BLaER1 (cell line): ENCODE measurements at regions not wholly inside any gene's neighbourhood (a gene's known extent, or its start where the extent isn't known, plus 50 kb on each side); places are given as distances from the start of the nearest gene placed in this dataset.

Experiments
- H3K27ac ChIP-seq: shearing (Covaris generic); formaldehyde crosslinking; 2 replicates; pipeline ENCODE4 v1.8.1; 2022
- H3K27me3 ChIP-seq: shearing (Covaris generic); formaldehyde crosslinking; 2 replicates; pipeline ENCODE4 v1.8.1; 2022
- H3K36me3 ChIP-seq: shearing (Covaris generic); formaldehyde crosslinking; 2 replicates; pipeline ENCODE4 v1.8.1; 2022
- H3K4me1 ChIP-seq: shearing (Covaris generic); formaldehyde crosslinking; 2 replicates; pipeline ENCODE4 v1.8.1; 2022
- H3K4me2 ChIP-seq: shearing (Covaris generic); formaldehyde crosslinking; 2 replicates; pipeline ENCODE4 v1.8.1; 2022
- H3K4me3 ChIP-seq: shearing (Covaris generic); formaldehyde crosslinking; 2 replicates; pipeline ENCODE4 v1.8.1; 2022
- H3K9ac ChIP-seq: shearing (Covaris generic); formaldehyde crosslinking; 2 replicates; pipeline ENCODE4 v1.8.1; 2022
- H3K9me3 ChIP-seq: shearing (Covaris generic); formaldehyde crosslinking; 2 replicates; pipeline ENCODE4 v1.8.1; 2022
- H4K20me1 ChIP-seq: shearing (Covaris generic); formaldehyde crosslinking; 2 replicates; pipeline ENCODE4 v1.8.1; 2022
- Cebpa-rat ChIP-seq: shearing (Covaris generic); IDR thresholded peaks from 2 replicates; pipeline ENCODE4 v1.8.1; 2022

DNA sequence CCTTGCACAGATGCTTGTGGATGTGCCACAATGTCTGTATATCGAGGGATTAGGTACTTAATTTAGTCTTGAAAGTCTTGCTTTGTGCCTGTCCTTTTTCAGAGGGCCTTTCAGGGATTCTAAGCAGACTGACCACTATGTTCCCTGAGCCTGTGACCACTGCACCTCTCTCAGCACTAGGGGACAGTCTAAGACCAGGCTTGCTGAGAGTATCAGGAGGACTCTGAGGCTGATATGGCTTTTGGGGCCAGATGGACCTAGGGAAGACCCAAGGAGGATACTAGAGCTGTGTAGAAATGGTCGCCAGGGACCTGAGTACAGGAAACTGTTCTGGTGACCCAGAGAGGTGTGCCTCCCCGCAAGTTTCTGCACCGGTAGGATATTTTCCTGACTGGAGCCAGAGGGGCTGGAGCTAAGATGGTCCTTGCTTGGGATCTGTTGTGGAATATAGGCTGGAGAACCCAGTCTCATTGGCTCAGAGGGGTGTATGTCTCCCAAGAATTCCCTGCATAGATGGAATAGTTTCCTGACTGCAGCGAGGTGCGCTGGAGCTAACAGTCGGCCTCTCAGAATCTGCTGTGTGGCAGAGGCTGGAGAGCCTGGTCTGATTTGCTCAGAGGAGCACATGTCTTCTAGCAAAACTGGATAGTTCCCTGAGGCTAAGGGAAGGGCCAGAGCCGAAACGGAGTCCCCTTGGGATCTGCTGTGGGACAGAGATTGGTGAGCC is 213.2 kb upstream of the DCBLD2 start:
- H3K27me3 ChIP-seq: no peaks in the 10 kb centered on the region
- H3K27ac ChIP-seq: no peak overlapping the region
- no peak overlapping the region for H3K4me3 ChIP-seq
- H3K4me1 ChIP-seq: no peaks in the 10 kb centered on the region
- TF ChIP-seq Cebpa-rat: no peak
- H3K9me3 ChIP-seq: no peaks in the 10 kb centered on the region
- no peak overlapping the region for H3K4me2 ChIP-seq
- H3K9ac ChIP-seq: no peak overlapping the region
- H3K36me3 ChIP-seq: no peaks in the 10 kb centered on the region
- H4K20me1 ChIP-seq: no peaks in the 10 kb centered on the region

DNA sequence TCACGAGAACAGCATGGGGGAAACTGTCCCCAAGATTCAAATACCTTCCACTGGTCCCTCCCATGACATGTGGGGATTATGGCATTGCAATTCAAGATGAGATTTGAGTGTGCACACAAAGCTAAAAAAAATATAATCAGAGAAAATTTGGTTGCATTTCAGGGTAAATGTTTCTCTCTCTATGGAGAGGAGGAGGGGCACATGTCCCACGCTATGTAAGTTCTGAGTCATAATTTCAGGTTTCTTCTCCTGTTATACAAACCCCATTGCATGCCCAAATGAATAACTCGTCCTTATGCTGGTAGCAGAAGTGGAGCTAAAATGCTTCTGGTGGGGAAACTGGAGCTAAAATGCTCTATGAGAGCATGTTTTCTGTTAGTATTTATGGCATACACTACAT is 209.7 kb upstream of the DCBLD2 start:
- H3K4me3 ChIP-seq: no peak overlapping the region
- no peaks in the 10 kb centered on the region for H3K27me3 ChIP-seq
- no peak for TF ChIP-seq Cebpa-rat
- no peak overlapping the region for H3K9ac ChIP-seq
- H3K4me1 ChIP-seq: peaks cover 10% of the 10 kb centered on the region
- H4K20me1 ChIP-seq: no peaks in the 10 kb centered on the region
- H3K4me2 ChIP-seq: no peak overlapping the region
- no peaks in the 10 kb centered on the region for H3K9me3 ChIP-seq
- H3K27ac ChIP-seq: no peak overlapping the region
- no peaks in the 10 kb centered on the region for H3K36me3 ChIP-seq

DNA sequence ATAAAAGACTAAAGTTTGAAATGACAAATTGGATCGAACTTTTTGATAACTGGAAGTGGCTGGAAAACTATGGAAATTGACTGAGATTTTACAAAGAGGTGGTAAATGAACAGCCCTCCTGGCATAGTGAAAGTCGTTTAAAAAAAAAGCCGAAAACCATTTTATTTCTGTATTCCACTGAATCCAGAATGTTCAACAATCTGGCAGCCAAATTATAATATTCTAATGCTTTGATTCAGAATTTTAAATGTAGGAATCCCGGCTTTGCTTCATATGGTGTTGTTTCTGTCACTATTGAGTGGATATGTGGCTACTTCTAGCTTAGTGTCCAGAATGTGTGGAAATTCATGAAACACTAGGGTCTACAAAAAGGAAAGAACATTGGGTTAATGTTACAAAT is 208.9 kb upstream of the DCBLD2 start:
- no peaks in the 10 kb centered on the region for H3K9me3 ChIP-seq
- no peaks in the 10 kb centered on the region for H4K20me1 ChIP-seq
- no peak overlapping the region for H3K4me2 ChIP-seq
- no peak overlapping the region for H3K4me3 ChIP-seq
- H3K9ac ChIP-seq: no peak overlapping the region
- H3K36me3 ChIP-seq: no peaks in the 10 kb centered on the region
- H3K27me3 ChIP-seq: no peaks in the 10 kb centered on the region
- no peak overlapping the region for H3K27ac ChIP-seq
- no peak for TF ChIP-seq Cebpa-rat
- H3K4me1 ChIP-seq: peaks cover 10% of the 10 kb centered on the region

DNA sequence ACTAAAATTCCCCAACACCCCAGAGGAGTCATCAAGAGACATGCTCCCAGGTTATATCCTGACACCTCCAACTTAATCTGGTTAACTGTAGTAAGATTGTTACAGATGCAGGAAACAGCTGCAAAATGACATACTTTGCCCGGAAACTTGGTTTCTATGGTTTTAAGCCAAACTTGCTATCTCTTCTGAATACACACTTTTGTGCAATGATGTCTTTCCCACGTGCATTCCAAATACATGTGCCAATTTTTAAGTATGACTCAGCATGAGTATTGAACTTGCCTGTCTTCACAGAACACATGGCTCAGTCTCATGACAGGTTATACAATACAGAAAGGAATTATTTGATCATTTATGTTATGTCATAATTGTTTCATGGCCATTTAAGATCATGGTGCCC is 207.0 kb upstream of the DCBLD2 start:
- no peak overlapping the region for H3K9ac ChIP-seq
- peaks cover 10% of the 10 kb centered on the region for H3K4me1 ChIP-seq
- no peak overlapping the region for H3K4me3 ChIP-seq
- H3K27me3 ChIP-seq: no peaks in the 10 kb centered on the region
- H3K36me3 ChIP-seq: no peaks in the 10 kb centered on the region
- TF ChIP-seq Cebpa-rat: no peak
- no peaks in the 10 kb centered on the region for H4K20me1 ChIP-seq
- no peaks in the 10 kb centered on the region for H3K9me3 ChIP-seq
- peak overlapping the region; percentile 24 for H3K4me2 ChIP-seq
- H3K27ac ChIP-seq: no peak overlapping the region

DNA sequence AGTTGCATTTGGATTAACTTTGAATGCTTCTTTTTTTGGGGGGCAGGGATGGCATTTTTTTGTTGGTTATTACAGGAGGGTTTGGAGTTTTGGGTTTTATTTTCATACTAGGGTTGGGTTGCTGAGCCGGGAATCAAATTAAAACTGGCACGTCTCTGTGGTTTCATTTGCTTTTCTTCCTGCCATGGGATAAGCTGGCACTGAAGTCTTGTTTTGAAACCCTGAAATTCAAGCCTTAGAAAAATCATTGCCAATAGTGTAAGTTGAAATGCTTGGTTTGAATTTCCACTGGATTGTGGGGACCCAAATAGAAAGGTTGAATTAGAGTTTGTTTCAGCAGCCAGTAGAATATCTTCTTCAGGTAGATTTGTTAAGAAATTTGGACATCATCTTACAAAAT is 193.1 kb upstream of the DCBLD2 start:
- H4K20me1 ChIP-seq: no peaks in the 10 kb centered on the region
- no peaks in the 10 kb centered on the region for H3K36me3 ChIP-seq
- no peaks in the 10 kb centered on the region for H3K9me3 ChIP-seq
- no peaks in the 10 kb centered on the region for H3K27me3 ChIP-seq
- no peaks in the 10 kb centered on the region for H3K4me1 ChIP-seq
- no peak overlapping the region for H3K9ac ChIP-seq
- H3K4me2 ChIP-seq: no peak overlapping the region
- no peak overlapping the region for H3K4me3 ChIP-seq
- H3K27ac ChIP-seq: no peak overlapping the region
- no peak for TF ChIP-seq Cebpa-rat

DNA sequence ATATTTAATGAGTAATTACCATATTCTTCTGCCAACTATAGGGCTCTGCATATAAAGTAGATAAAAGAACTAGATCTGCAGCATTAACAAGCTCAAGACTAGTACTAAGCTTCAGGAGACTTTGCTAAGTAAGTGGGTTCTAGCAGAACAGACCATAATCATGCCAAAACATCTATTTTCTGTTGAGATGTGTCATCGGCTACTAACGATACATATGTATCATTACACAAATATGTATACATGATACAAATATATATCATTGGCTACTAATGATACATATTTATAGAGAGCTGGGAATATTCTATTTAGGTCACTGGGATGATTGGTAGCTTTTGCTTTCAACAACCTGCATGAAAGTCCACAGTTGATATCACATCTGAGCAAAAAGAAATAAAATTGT is 185.8 kb upstream of the DCBLD2 start:
- no peak overlapping the region for H3K4me3 ChIP-seq

DNA sequence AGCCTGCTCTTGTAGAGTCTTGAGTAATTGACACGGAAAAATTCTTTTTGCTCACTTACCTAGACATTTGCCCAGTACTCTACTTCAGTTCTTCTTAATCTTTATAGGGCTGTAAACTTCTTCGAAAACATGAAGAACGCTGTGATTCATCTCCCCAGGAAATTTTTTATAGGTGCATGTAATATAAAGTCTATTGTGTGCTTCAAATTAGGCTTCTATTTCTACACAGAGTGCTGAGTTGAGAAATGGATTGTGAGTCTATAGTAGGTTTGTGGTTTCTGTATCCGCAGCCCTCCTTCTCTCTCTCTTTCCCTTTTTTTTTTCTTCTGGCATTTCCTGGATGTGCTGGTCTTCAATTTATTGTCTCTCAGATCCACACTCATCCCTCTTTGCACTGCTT is 183.3 kb upstream of the DCBLD2 start:
- no peak overlapping the region for H3K4me3 ChIP-seq
- no peaks in the 10 kb centered on the region for H3K36me3 ChIP-seq
- no peaks in the 10 kb centered on the region for H3K9me3 ChIP-seq
- H3K4me1 ChIP-seq: no peaks in the 10 kb centered on the region
- H3K4me2 ChIP-seq: no peak overlapping the region
- no peak overlapping the region for H3K27ac ChIP-seq
- no peaks in the 10 kb centered on the region for H3K27me3 ChIP-seq
- no peaks in the 10 kb centered on the region for H4K20me1 ChIP-seq
- no peak overlapping the region for H3K9ac ChIP-seq
- no peak for TF ChIP-seq Cebpa-rat

More for the DNA sequence above, 185.8 kb upstream of the DCBLD2 start:
- no peak for TF ChIP-seq Cebpa-rat
- no peaks in the 10 kb centered on the region for H3K27me3 ChIP-seq
- no peaks in the 10 kb centered on the region for H4K20me1 ChIP-seq
- H3K4me2 ChIP-seq: no peak overlapping the region
- H3K9me3 ChIP-seq: no peaks in the 10 kb centered on the region
- no peaks in the 10 kb centered on the region for H3K36me3 ChIP-seq
- no peaks in the 10 kb centered on the region for H3K4me1 ChIP-seq
- H3K9ac ChIP-seq: no peak overlapping the region
- no peak overlapping the region for H3K27ac ChIP-seq

DNA sequence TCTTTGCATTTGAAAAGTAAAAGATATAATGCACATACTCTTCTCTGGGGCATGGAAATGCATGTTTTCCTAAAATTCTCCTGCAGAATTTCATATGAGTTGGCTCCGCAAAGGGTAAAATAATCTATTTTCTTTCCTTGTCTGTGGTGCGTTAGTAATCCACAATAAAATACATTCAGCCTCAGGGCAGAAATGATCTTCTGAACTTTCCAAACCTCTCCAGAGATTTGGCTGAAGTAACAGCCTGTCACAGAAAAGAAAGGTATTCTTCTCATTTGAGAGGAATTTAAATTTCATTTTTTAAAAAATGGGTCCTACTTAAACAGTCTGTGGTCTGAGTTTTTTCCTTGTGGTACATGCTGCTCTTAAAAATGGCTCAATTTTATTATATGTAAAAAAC is 182.7 kb upstream of the DCBLD2 start:
- no peak overlapping the region for H3K4me2 ChIP-seq
- no peaks in the 10 kb centered on the region for H3K36me3 ChIP-seq
- no peaks in the 10 kb centered on the region for H3K9me3 ChIP-seq
- no peak overlapping the region for H3K27ac ChIP-seq
- no peaks in the 10 kb centered on the region for H4K20me1 ChIP-seq
- no peak overlapping the region for H3K9ac ChIP-seq
- H3K4me1 ChIP-seq: no peaks in the 10 kb centered on the region
- no peak overlapping the region for H3K4me3 ChIP-seq
- TF ChIP-seq Cebpa-rat: no peak
- no peaks in the 10 kb centered on the region for H3K27me3 ChIP-seq

DNA sequence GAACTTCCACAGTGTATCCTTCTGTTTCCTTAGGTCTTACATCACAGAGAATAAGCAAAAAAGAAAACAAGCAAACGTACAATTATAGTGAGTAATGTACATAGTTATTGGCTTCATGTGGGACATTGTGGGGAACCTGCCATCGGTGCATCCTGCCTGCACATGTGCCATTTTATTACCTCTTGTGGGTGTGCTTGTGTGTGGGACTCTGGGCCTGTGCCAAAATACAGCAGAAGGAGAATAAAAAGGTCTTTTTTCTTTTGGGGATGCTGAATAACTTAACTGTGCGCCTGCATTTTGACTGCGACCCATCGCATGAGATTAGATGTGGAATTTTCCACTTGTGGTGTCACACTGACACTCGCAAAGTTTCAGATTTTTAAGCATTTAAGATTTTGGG is 169.6 kb upstream of the DCBLD2 start:
- no peaks in the 10 kb centered on the region; the same call in 1 of the 2 replicates for H3K9me3 ChIP-seq
- no peak overlapping the region for H3K9ac ChIP-seq
- no peak overlapping the region for H3K4me2 ChIP-seq
- H3K36me3 ChIP-seq: no peaks in the 10 kb centered on the region
- no peaks in the 10 kb centered on the region for H3K27me3 ChIP-seq
- H3K4me3 ChIP-seq: no peak overlapping the region
- no peak for TF ChIP-seq Cebpa-rat
- no peak overlapping the region for H3K27ac ChIP-seq
- H4K20me1 ChIP-seq: no peaks in the 10 kb centered on the region
- H3K4me1 ChIP-seq: no peaks in the 10 kb centered on the region

DNA sequence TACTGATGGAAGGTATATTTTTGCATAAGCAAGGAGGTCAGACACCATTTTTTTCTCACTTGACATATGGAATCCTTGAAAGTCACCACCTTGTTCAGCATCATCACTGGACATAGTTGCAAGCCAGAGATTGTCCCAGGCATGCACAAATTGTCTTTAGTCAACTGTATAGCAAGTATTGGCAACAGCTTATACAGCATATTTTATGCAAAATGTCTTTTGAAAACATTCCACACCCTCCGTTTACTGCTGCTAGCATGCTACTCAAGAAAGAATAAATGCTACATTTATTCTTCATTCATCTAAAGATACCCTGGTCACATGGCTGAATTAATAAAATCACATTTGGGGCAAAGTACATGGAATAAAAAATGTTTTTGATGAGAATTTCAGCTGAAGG is 168.5 kb upstream of the DCBLD2 start:
- H3K36me3 ChIP-seq: no peaks in the 10 kb centered on the region
- H3K27ac ChIP-seq: no peak overlapping the region
- H3K27me3 ChIP-seq: no peaks in the 10 kb centered on the region
- H3K4me1 ChIP-seq: no peaks in the 10 kb centered on the region
- no peak for TF ChIP-seq Cebpa-rat
- no peak overlapping the region for H3K4me3 ChIP-seq
- no peaks in the 10 kb centered on the region; the same call in 1 of the 2 replicates for H3K9me3 ChIP-seq
- no peak overlapping the region for H3K4me2 ChIP-seq
- H4K20me1 ChIP-seq: no peaks in the 10 kb centered on the region
- H3K9ac ChIP-seq: no peak overlapping the region

DNA sequence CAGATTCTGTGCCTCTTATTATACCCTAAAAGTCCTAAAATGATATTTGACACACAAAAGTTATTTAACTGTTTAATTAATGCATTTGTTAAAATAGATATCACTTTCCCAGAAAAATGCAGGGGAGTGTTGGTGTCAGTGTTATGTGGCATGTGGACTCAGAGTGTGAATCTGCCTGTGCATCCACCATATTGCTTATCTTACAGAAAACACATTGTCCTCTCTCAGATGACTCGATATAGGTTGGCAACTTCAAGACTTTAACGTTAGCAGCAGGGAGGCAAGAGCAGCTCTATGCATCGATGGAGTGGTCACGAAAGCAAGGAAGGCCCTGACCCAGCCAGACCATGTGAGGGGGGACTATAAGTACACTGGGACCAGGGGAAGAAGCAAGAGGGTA is 165.4 kb upstream of the DCBLD2 start:
- no peak overlapping the region for H3K4me2 ChIP-seq
- H3K4me3 ChIP-seq: no peak overlapping the region
- H4K20me1 ChIP-seq: no peaks in the 10 kb centered on the region
- no peaks in the 10 kb centered on the region for H3K27me3 ChIP-seq
- no peaks in the 10 kb centered on the region for H3K4me1 ChIP-seq
- no peak overlapping the region for H3K9ac ChIP-seq
- no peaks in the 10 kb centered on the region for H3K36me3 ChIP-seq
- no peak overlapping the region for H3K27ac ChIP-seq
- TF ChIP-seq Cebpa-rat: no peak
- no peaks in the 10 kb centered on the region for H3K9me3 ChIP-seq
